Caki2 (cell line): ENCODE measurements at regions not wholly inside any gene's neighbourhood (a gene's known extent, or its start where the extent isn't known, plus 50 kb on each side); places are given as distances from the start of the nearest gene placed in this dataset.

ENCODE experiments used
- DNase-seq: peaks from one replicate; pipeline ENCODE4 v3.0.0-alpha.2; 2015; ENCODE audit warnings: low read depth
- in situ Hi-C: cut with HindIII; loops from 2 replicates; pipeline ENCODE4 v1.10.0; 2016; ENCODE audit warnings: low sequenced_read_pairs, low pct_unique_long_range_greater_than_20kb, mixed read lengths

GRCh38 chr6:163721435-163721834 lies 306.9 kb downstream of the QKI start:
- in situ Hi-C loops: no loop called here
- no peak for DNase-seq

DNA sequence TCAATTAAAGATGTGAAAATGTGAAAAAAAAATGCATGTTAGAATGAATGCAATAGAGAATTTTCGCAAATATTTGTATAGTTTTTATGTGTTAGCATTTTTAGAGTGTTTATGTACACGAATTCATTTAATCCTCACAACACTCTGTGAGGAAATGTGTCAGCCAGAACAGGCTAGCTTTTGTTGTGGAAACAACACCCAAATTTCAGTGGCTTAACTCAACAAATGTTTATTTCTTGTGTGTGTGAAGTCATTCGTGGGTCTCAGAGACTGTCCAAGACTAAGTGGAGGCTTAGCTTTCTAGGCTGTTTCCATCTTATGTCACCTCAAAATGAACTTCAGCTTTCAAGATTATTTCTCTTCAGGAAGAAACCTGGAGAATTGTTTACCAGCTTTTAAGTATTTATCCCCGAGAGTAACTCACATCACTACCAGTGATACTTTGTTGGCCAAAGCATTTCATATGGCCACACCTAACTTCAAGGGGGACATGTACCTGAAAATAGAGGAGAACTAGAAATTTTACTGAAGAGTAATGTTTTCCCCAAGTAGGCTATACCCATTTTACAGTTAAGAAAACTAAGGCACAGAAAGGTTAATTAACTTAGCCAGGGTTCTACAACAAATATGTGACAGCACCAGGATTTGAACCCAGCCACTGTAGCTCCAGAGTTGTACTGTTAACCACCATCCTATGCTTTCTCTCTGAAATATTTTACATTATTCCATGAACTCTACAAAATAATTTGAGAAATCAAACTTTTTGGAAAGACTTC lies 306.1 kb downstream of the QKI start:
- in situ Hi-C loops: no loop called here

GRCh38 chr6:163720005-163720404 lies 305.5 kb downstream of the QKI start:
- in situ Hi-C loops: no loop called here
- no peak for DNase-seq

More for the DNA sequence above, 306.1 kb downstream of the QKI start:
- no peak for DNase-seq

GRCh38 chr6:163719028-163719742 lies 304.7 kb downstream of the QKI start:
- in situ Hi-C loops: no loop called here

DNA sequence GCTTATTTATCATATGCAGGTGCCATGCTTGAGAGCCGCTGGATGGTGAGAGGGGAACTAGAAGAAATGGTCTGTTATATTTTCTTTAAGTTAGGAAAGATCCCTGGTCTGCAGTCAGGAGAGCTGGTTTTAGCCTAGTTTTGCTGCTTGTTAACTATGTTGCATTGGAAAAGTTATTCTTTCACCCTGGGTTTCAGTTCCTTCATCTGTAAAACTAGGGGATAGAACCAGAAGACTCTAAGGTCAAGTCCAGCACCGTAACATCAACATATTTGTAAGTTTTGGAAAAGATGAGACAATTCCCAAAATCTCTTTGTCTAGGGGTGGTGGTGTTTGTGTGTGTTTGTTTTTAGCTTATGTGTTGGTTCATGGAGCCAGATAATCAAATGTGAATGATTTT lies 304.0 kb downstream of the QKI start:
- no peak for DNase-seq
- in situ Hi-C loops: no loop called here

More at GRCh38 chr6:163719028-163719742, 304.7 kb downstream of the QKI start:
- DNase-seq: no peak

GRCh38 chr6:163717106-163717764 lies 302.7 kb downstream of the QKI start:
- DNase-seq: no peak
- in situ Hi-C loops: no loop called here

DNA sequence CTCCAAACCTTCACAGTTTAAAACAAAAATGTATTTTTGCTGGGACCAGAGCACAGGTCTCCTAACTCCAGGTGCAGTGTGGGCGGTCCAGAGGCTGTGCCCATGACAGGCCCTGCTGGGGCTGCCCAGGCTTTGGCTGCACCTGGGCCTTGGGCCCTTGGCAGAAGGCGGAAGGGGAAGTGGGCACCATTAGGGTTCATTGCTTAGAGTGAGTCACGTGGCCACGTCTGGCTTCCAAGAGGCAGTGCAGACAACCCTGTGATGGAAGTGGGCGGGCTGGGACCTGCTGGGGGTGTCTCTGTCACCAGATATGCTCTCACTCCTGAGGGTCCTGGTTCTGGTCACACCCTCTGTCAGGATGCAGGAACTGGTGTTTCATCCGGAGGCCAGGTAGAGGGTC lies 302.2 kb downstream of the QKI start:
- in situ Hi-C loops: no loop called here
- DNase-seq: no peak

DNA sequence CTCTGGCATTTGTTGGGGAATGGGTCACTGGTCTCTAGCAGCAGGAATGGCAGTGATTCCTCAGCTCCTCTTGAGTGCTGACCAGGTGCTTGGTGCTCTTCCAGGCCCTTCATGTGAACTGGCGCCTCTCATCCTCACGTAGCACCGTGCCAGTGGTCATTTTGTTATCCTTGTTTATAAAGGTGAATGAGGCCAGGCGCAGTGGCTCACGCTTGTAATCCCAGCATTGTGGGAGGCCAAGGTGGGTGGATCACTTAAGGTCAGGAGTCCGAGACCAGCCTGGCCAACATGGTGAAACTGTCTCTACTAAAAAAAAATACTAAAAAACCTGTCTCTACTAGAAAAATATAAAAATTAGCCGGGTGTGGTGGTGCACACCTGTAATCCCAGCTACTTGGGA lies 301.3 kb downstream of the QKI start:
- no peak for DNase-seq
- in situ Hi-C loops: no loop called here

DNA sequence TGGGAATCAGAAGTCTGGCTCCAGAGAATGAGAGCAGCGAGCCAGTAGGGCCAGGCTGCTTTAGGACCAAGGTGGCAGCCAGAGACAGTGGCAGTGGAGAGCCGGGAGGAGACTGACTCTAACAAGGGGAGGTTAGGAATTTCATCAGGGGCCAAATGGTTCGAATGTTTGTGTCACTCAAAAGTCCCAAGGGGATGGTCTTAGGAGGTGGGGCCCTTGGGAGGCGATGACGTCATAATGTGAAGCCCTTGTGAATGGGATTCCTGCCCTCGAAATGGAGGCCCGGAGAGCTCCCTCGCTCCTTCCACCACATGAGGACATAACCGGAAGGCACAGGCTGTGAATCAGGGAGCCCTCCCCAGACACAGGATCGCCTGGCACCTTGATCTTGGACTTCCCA lies 299.7 kb downstream of the QKI start:
- in situ Hi-C loops: no loop called here
- no peak for DNase-seq

DNA sequence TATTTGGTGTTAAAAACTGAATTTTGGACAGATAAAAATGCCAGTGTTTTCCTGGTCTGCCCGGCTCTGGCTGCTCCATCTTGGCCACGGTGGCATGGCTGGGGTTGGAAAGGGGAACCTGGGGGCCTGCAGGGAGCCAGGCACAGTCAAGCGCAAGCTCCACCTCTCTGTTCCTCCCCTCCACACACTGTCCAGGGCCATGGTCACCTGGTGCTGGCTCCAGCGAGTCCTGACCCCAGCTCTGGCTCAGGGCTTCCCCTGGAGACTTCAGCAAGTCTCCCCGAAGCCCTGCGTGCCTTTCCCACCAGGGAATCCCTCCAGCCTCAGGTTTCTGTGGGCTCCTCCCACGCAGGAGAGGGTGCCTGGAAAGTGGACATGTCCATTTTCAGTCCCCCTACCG lies 298.5 kb downstream of the QKI start:
- in situ Hi-C loops: no loop called here
- DNase-seq: no peak

DNA sequence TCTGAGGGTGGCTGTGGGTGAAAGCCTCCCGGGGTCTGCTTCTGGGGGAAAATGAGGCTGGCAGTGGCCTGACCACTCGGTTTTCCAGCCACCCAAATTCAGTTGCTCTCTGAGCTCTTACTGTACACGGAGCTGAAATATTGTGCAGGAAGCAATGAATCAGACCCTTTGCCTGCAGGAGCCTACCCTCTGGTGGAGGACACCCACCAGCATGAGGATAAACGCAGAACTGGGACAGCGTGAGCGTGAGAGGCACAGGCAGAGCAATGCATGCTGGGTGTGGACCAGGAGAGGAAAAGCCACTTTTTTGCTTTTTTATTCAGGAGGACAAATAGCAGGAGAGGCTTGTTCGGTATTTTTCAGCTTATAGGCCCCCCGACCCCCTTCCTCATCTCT lies 298.0 kb downstream of the QKI start:
- DNase-seq: no peak
- in situ Hi-C loops: no loop called here

- in situ Hi-C loops: no loop called here
- DNase-seq: no peak
Measured at GRCh38 chr6:163711615-163712565, 297.4 kb downstream of the QKI start.

DNA sequence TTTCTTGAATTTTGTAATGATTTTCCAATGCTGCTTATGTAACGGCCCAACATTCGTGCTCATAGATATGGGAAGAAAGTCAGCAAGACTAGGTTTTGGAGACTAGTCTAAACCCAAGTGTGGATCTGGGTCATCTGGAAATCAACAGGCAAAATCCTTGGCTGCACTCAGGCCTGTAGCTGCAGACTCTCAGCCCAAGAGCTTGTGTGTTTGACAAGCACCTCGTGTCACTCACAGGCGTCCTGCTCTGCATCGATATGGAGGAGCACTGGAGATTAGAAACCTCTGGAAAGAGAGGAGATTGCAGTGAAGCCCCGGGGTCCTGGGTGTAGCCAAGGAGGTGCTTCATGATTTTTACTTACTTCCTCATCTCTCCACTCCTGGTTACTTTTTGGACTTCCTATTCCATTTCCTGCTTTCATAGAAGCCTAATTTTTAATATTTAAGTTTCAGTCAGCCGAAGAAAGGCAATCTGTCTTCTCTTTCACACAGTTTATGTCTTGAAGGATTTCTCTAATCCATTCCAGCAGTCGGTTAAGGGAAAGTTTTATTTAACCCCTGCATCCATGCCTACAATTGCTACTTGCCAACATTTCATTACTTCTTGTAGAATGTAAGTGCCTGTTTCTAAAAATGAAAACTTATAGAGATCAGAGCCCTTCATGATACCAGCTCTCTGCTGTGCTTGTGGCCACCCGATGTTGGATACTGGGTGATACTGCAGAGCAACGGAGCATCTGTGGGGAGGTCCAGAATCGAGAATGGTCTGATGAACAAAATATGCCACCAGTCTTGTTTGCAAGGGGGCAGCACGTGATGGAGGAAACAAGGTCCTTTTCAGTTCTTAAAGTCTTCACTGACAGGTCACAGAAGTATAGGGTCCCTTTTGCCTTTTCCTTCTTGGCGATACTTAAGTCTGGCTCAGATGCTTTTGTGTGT lies 296.3 kb downstream of the QKI start:
- no peak for DNase-seq
- in situ Hi-C loops: no loop called here

DNA sequence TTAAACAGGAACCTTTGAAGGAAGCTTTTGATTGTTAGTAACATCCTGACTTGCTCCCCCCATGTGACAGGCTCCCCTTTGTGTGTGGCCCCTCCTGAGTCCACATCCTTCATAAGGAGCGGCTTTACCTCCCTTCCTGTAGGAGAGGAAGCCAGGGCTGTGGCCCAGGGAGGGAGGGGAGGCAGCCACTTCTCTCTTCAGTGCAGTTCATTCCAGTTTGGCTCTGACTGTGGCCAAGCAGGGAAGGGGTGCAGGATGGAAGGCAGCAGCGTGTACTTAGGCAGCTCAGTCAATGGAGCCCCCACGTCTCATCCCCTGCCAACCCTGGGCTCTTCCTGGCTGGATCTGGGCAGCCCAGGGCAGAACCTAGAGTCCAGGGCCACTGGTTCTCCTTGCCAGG lies 295.2 kb downstream of the QKI start:
- DNase-seq: no peak
- in situ Hi-C loops: no loop called here

GRCh38 chr6:163709255-163709654 lies 294.7 kb downstream of the QKI start:
- in situ Hi-C loops: no loop called here
- DNase-seq: no peak

- in situ Hi-C loops: no loop called here
- no peak for DNase-seq
Measured at GRCh38 chr6:163708466-163708865, 293.9 kb downstream of the QKI start.
